ENCODE measurements at regions not wholly inside any gene's neighbourhood (a gene's known extent, or its start where the extent isn't known, plus 50 kb on each side); places are given as distances from the start of the nearest gene placed in this dataset.

DNA sequence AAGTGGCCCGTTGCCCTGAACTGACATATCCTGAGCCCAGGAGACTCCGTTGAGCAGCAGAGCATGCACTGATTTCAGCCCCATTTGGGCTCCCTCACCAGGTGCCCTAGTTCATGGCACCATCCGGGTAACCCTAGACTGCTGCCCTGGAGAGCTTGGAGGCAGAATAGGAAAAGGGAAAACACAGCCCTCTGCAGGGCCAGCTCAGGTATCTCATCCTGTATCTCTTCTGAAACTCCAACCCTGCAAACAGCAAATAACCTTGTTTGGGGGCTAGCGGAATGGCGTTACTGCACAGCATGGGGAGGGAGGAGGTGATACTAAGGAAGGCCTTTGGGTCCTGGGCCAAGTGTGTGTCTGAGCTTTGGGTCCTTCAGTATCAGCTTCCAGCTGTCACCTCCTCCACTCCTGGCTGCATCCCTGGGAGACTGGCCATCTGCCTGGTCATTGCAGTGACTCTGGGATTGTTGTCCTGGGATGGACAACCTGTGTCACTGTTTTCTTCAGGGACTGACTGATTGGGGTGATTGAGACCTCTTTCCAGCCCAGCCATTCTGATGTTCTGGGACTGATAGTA lies 233.8 kb upstream of the SKOR2 start:
- TF ChIP-seq RFX5 (IDR thresholded peaks at IDR 0.05; ENCODE audit: low read depth, low read length): no peak
- TF ChIP-seq EZH2 (IDR thresholded peaks at IDR 0.05; ENCODE audit: borderline replicate concordance, low read depth, low read length): no peak
- no peak for TF ChIP-seq TAF7 (tag; IDR thresholded peaks at IDR 0.05)
- no peak for TF ChIP-seq POLR2A (conservative IDR thresholded peaks at IDR 0.05)

Data from K562 (cell line).